ENCODE measurements at regions not wholly inside any gene's neighbourhood (a gene's known extent, or its start where the extent isn't known, plus 50 kb on each side); places are given as distances from the start of the nearest gene placed in this dataset.

DNA sequence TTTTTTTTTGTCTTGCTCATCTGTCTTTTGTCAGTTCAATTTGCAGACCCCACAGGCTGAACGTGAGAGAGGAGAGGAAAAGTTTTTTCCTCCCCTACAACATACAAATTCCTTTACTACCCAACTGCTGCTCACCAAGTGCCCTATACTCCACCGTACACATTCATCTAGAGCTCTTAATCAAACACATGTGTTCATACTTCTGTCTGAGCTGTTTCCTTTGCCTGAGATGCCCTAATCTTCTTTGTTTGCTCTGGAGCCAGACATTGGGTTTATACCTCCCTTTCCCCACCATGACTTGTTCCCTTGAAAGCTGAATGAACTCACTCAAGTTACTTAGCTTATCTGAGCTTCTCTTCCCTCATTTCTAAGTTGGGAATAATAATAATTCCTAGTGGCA is 122.7 kb upstream of the RASGRP1 start:
- no peak overlapping the region for H3K27ac ChIP-seq
- H3K4me3 ChIP-seq: no peak overlapping the region
- H3K4me1 ChIP-seq: peaks cover 0 to 48% (median 0%) of the 10 kb centered on the region in 3 donors
- WGBS, 2 donors: 57 to 61% methylated on average over 2 of the region's 2 CpGs
- no peaks in the 10 kb centered on the region for H3K36me3 ChIP-seq
- no peak for DNase-seq
- TF ChIP-seq CTCF (IDR thresholded peaks at IDR 0.05): no peak
- no peak for TF ChIP-seq POLR2A (IDR thresholded peaks at IDR 0.05)
- no peaks in the 10 kb centered on the region for H3K27me3 ChIP-seq
- H3K9me3 ChIP-seq: no peaks in the 10 kb centered on the region
- intact Hi-C loops (cut with DNase I): no loop called here

DNA sequence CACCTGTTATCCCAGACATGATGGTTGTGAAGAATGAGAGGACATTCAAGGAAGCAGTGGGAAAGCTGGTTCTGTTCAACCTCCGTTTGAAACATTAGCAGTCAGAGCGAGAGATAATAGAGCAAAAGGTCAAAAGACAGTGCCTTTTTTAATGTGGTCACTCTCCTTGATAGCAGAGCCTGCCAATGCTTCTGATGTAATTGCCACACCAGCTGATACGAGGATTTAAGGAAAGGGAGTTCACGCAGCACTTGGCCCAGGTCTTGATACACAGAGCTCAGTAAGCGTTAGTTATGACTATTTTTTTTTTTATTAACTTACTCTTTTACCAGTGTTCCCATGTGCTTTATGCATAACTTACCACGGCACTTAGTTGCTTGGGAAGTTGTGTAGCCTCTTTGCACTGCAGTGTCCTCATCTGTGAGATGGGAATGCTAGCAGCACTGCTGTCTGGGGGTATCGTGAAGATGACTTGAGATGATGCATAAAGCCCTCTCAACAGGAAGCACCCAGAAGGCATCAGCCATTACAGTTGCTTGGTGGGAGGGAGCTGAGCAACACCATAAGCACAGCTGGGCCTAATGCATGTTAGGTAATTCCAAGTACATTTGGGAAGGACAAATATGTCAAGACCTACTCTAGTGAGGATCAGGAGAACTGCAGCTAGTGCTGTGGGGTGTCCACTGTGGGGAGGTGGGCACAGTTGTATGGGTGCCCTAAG is 123.3 kb upstream of the RASGRP1 start:
- H3K27me3 ChIP-seq: no peaks in the 10 kb centered on the region
- H3K9me3 ChIP-seq: no peaks in the 10 kb centered on the region
- H3K36me3 ChIP-seq: no peaks in the 10 kb centered on the region
- TF ChIP-seq CTCF (IDR thresholded peaks at IDR 0.05) (no peak), POLR2A (IDR thresholded peaks at IDR 0.05) (no peak)
- intact Hi-C loops (cut with DNase I): no loop called here
- H3K4me3 ChIP-seq: no peak overlapping the region
- H3K4me1 ChIP-seq: peaks cover 0 to 48% (median 0%) of the 10 kb centered on the region in 3 donors
- DNase-seq: no peak
- WGBS, 2 donors: 75 to 78% methylated on average over 6 to 7 of the region's 7 CpGs
- H3K27ac ChIP-seq: peak overlapping the region in 1 of 4 donors; percentile 32

DNA sequence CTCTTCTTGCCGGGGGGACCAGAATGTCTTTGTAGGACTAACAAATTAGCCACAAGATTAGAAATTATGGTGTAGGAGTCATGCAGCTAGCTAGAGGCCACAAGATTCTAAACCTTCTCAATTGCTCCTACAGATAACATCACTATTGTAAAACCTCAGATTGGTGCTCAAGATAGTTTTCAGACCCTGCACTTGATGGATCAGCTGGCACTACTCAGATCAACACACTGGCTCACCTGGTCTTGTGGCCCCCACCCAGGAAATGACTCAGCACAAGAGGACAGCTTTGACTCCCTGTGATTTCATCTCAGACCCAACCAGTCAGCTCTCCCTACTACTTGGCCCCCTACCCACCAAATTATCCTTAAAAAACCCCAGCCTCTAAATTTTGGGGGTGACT is 124.1 kb upstream of the RASGRP1 start:
- Histone ChIP-seq H3K36me3 (no peaks in the 10 kb centered on the region), H3K27me3 (no peaks in the 10 kb centered on the region), H3K4me3 (no peak overlapping the region), H3K27ac (no peak overlapping the region), H3K4me1 (peaks cover 0 to 48% (median 0%) of the 10 kb centered on the region in 3 donors), H3K9me3 (no peaks in the 10 kb centered on the region)
- DNase-seq: no peak
- intact Hi-C loops (cut with DNase I): no loop called here
- 44 to 82% methylated on average over 1 of the region's 1 CpG for WGBS, 2 donors
- TF ChIP-seq POLR2A (IDR thresholded peaks at IDR 0.05) (no peak), CTCF (IDR thresholded peaks at IDR 0.05) (no peak)

GRCh38 chr15:38689522-38689921 is 124.9 kb upstream of the RASGRP1 start:
- Histone ChIP-seq H3K27ac (no peak overlapping the region), H3K4me3 (no peak overlapping the region), H3K4me1 (peaks cover 0 to 48% (median 0%) of the 10 kb centered on the region in 3 donors), H3K36me3 (no peaks in the 10 kb centered on the region), H3K9me3 (no peaks in the 10 kb centered on the region), H3K27me3 (no peaks in the 10 kb centered on the region)
- TF ChIP-seq POLR2A (IDR thresholded peaks at IDR 0.05) (no peak), CTCF (IDR thresholded peaks at IDR 0.05) (no peak)
- WGBS, 2 donors: 89 to 95% methylated on average over 2 of the region's 2 CpGs
- no peak for DNase-seq
- intact Hi-C loops (cut with DNase I): no loop called here

- Histone ChIP-seq H3K9me3 (no peaks in the 10 kb centered on the region), H3K4me1 (peaks cover 0 to 48% (median 0%) of the 10 kb centered on the region in 3 donors), H3K4me3 (no peak overlapping the region), H3K27ac (no peak overlapping the region), H3K36me3 (no peaks in the 10 kb centered on the region), H3K27me3 (no peaks in the 10 kb centered on the region)
- TF ChIP-seq CTCF (IDR thresholded peaks at IDR 0.05) (no peak), POLR2A (IDR thresholded peaks at IDR 0.05) (no peak)
- 78 to 86% methylated on average over 5 of the region's 5 CpGs for WGBS, 2 donors
- intact Hi-C loops (cut with DNase I): loop anchor here (5.0 to 10.0 kb wide), 2 partner anchors 128 to 245 kb away; partner anchors contain the start of gene RASGRP1
- DNase-seq: no peak
These were observed 125.6 kb upstream of the RASGRP1 start for GRCh38 chr15:38690216-38690615.

Data from esophagus squamous epithelium (tissue), 5 donors.